Endodermal cell (in vitro differentiated cells): ENCODE measurements at regions not wholly inside any gene's neighbourhood (a gene's known extent, or its start where the extent isn't known, plus 50 kb on each side); places are given as distances from the start of the nearest gene placed in this dataset.

Experiments
- DNase-seq: peaks from one replicate; pipeline ENCODE4 v3.0.0-alpha.2; 2017
- H3K27ac ChIP-seq: 2 replicates; pipeline ENCODE4 v1.5.1; 2013; ENCODE audit warnings: mild to moderate bottlenecking, low read depth, low read length, moderate library complexity
- H3K27me3 ChIP-seq: 2 replicates; pipeline ENCODE4 v1.6.1; 2013; ENCODE audit warnings: mild to moderate bottlenecking, low read length, moderate library complexity; ENCODE audit not compliant: insufficient read depth, control insufficient read depth, poor library complexity, severe bottlenecking
- H3K36me3 ChIP-seq: 2 replicates; pipeline ENCODE4 v1.7.0; 2013; ENCODE audit warnings: mild to moderate bottlenecking, low read length, moderate library complexity; ENCODE audit not compliant: control insufficient read depth, insufficient read depth
- H3K4me1 ChIP-seq: one replicate; pipeline ENCODE4 v1.7.0; 2013; ENCODE audit warnings: low read length; ENCODE audit not compliant: control insufficient read depth, insufficient read depth
- H3K4me3 ChIP-seq: 2 replicates; pipeline ENCODE4 v1.5.1; 2013; ENCODE audit warnings: mild to moderate bottlenecking, low read length, moderate library complexity
- H3K9ac ChIP-seq: 2 replicates; pipeline ENCODE4 v1.6.1; 2013; ENCODE audit warnings: mild to moderate bottlenecking, low read length, moderate library complexity; ENCODE audit not compliant: poor library complexity, severe bottlenecking; ENCODE audit errors: extremely low read depth
- H3K9me3 ChIP-seq: 2 replicates; pipeline ENCODE4 v1.6.1; 2013; ENCODE audit warnings: mild to moderate bottlenecking, low read length, moderate library complexity; ENCODE audit not compliant: control insufficient read depth
- H3K27ac Mint-ChIP-seq: 2 replicates; pipeline ENCODE4 v1.8.0; 2020; ENCODE audit warnings: mixed read lengths
- H3K27me3 Mint-ChIP-seq: 2 replicates; pipeline ENCODE4 v1.8.0; 2021; ENCODE audit warnings: mild to moderate bottlenecking, mixed read lengths; ENCODE audit not compliant: insufficient read depth
- H3K36me3 Mint-ChIP-seq: 2 replicates; pipeline ENCODE4 v1.8.0; 2020; ENCODE audit warnings: low read depth, mixed read lengths
- H3K4me1 Mint-ChIP-seq: 2 replicates; pipeline ENCODE4 v1.8.0; 2020; ENCODE audit warnings: mixed read lengths
- H3K4me3 Mint-ChIP-seq: 2 replicates; pipeline ENCODE4 v1.8.0; 2020; ENCODE audit warnings: mild to moderate bottlenecking, moderate library complexity, mixed read lengths
- H3K9me3 Mint-ChIP-seq: 2 replicates; pipeline ENCODE4 v1.8.0; 2020; ENCODE audit warnings: mild to moderate bottlenecking, mixed read lengths
- CTCF ChIP-seq: fragments of 200-600 bp; sonication (generic); conservative IDR thresholded peaks from 2 replicates; pipeline ENCODE4 v1.5.0; 2021; ENCODE audit warnings: antibody characterized with exemption, mild to moderate bottlenecking
- WGBS, 2 experiments: methylation state at CpG; one replicate each; pipeline versions ENCODE4 v1.1.5 to v1.1.7; 2013; ENCODE audit warnings: missing lambda C conversion rate in 2 of 2, mixed read lengths in 1 of 2; ENCODE audit not compliant: insufficient coverage in 1 of 2, insufficient read length in 1 of 2; 5-methylcytosine and 5-hydroxymethylcytosine counted together

- Histone ChIP-seq H3K9ac (no peak overlapping the region), H3K4me1 (no peaks in the 10 kb centered on the region), H3K27me3 (peaks cover 6% of the 10 kb centered on the region), H3K9me3 (no peaks in the 10 kb centered on the region), H3K36me3 (no peaks in the 10 kb centered on the region), H3K27ac (peak overlapping the region; percentile 89), H3K4me3 (no peak overlapping the region)
- Mint-ChIP-seq H3K4me1 (no peaks in the 10 kb centered on the region), H3K9me3 (no peaks in the 10 kb centered on the region), H3K4me3 (no peak overlapping the region), H3K36me3 (no peaks in the 10 kb centered on the region), H3K27me3 (no peaks in the 10 kb centered on the region), H3K27ac (no peak overlapping the region)
- WGBS, 2 experiments, result 93 to 100% methylated on average over 4 to 5 of the region's 6 CpGs
- no peak for TF ChIP-seq CTCF
- no peak for DNase-seq
These were observed 112.4 kb downstream of the CD47 start for GRCh38 chr3:107978131-107979055.

GRCh38 chr3:107977221-107978130 is 113.4 kb downstream of the CD47 start:
- 90 to 97% methylated on average over 8 to 9 of the region's 9 CpGs for WGBS, 2 experiments
- Mint-ChIP-seq H3K27ac (no peak overlapping the region), H3K27me3 (peaks cover 3% of the 10 kb centered on the region), H3K9me3 (no peaks in the 10 kb centered on the region), H3K4me1 (no peaks in the 10 kb centered on the region), H3K4me3 (no peak overlapping the region), H3K36me3 (no peaks in the 10 kb centered on the region)
- Histone ChIP-seq H3K27ac (no peak overlapping the region), H3K36me3 (no peaks in the 10 kb centered on the region), H3K9ac (no peak overlapping the region), H3K4me1 (no peaks in the 10 kb centered on the region), H3K4me3 (no peak overlapping the region), H3K9me3 (no peaks in the 10 kb centered on the region), H3K27me3 (peaks cover 6% of the 10 kb centered on the region)
- no peak for TF ChIP-seq CTCF
- DNase-seq, result no peak

- Histone ChIP-seq H3K4me1 (no peaks in the 10 kb centered on the region), H3K27me3 (peaks cover 6% of the 10 kb centered on the region), H3K9me3 (no peaks in the 10 kb centered on the region), H3K9ac (no peak overlapping the region), H3K27ac (no peak overlapping the region), H3K36me3 (no peaks in the 10 kb centered on the region), H3K4me3 (no peak overlapping the region)
- H3K4me1 Mint-ChIP-seq, result no peaks in the 10 kb centered on the region
- no peak overlapping the region for H3K4me3 Mint-ChIP-seq
- H3K36me3 Mint-ChIP-seq, result no peaks in the 10 kb centered on the region
- 87 to 96% methylated on average over 3 to 5 of the region's 5 CpGs for WGBS, 2 experiments
- peaks cover 5% of the 10 kb centered on the region for H3K27me3 Mint-ChIP-seq
- TF ChIP-seq CTCF, result no peak
- no peak for DNase-seq
- H3K9me3 Mint-ChIP-seq, result no peaks in the 10 kb centered on the region
- no peak overlapping the region for H3K27ac Mint-ChIP-seq
These were observed 114.5 kb downstream of the CD47 start for GRCh38 chr3:107976202-107976800.
